ENCODE measurements at regions not wholly inside any gene's neighbourhood (a gene's known extent, or its start where the extent isn't known, plus 50 kb on each side); places are given as distances from the start of the nearest gene placed in this dataset.

DNA sequence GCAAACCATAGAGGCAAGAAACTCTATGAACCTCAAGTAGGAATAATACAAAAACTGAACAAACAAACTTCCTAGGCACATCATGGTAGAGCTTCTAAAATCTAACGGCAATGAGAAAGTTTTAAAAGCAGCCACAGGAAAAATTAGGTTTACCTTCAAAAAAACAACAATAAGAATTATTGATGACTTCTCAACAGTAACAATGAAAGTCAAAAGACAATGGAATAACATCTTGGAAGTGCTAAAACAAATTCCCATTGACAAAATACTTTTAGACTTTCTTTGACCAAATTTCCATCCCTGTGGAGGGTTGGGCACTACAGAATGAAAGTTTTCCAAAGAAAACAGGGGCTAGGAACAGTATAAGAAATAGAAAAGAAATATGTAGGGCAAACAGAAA is 222.9 kb upstream of the ERCC4 start:
- TF ChIP-seq, protein P1, sequence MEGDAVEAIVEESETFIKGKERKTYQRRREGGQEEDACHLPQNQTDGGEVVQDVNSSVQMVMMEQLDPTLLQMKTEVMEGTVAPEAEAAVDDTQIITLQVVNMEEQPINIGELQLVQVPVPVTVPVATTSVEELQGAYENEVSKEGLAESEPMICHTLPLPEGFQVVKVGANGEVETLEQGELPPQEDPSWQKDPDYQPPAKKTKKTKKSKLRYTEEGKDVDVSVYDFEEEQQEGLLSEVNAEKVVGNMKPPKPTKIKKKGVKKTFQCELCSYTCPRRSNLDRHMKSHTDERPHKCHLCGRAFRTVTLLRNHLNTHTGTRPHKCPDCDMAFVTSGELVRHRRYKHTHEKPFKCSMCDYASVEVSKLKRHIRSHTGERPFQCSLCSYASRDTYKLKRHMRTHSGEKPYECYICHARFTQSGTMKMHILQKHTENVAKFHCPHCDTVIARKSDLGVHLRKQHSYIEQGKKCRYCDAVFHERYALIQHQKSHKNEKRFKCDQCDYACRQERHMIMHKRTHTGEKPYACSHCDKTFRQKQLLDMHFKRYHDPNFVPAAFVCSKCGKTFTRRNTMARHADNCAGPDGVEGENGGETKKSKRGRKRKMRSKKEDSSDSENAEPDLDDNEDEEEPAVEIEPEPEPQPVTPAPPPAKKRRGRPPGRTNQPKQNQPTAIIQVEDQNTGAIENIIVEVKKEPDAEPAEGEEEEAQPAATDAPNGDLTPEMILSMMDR (IDR thresholded peaks at IDR 0.05): no peak

DNA sequence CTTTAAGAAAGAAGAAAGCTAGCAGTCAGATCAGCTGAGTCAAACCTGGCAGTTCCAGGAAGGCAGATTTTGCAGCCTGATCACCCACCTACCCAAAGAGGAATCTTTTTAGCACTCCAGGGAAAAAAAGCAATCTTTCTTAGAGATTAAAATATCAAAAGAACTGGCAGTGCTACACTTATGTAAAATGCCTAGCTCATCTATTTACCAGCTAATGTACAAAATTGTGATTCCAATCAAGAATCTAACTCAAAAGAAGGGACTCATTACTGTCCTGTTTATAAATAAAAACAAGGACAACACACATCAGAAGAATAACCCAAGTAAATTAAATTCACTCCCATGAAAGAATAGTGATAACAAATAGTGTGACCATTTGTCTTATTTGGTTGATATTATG is 222.4 kb upstream of the ERCC4 start:
- TF ChIP-seq, protein P1 (IDR thresholded peaks at IDR 0.05): no peak

DNA sequence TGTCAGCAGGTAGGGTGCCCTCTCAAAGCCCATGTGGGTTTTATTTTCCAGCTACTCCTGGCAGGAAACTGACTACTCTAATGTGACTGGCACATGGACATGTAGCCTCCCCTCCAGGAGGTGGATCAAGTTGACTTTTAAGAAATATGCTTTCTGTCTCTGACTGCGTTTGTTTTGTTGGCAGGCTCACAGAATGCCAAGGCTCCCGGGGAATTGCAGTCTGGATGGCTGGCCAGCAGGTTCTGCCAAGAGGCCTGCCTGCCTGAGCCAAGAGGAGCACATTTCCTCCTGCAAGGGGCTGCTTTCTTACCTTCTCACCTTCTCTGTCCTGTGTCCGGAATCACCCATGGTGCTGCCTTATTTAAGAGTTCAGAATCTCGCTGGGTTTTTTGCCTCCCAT is 217.3 kb upstream of the ERCC4 start:
- TF ChIP-seq, protein P1 (IDR thresholded peaks at IDR 0.05): no peak

DNA sequence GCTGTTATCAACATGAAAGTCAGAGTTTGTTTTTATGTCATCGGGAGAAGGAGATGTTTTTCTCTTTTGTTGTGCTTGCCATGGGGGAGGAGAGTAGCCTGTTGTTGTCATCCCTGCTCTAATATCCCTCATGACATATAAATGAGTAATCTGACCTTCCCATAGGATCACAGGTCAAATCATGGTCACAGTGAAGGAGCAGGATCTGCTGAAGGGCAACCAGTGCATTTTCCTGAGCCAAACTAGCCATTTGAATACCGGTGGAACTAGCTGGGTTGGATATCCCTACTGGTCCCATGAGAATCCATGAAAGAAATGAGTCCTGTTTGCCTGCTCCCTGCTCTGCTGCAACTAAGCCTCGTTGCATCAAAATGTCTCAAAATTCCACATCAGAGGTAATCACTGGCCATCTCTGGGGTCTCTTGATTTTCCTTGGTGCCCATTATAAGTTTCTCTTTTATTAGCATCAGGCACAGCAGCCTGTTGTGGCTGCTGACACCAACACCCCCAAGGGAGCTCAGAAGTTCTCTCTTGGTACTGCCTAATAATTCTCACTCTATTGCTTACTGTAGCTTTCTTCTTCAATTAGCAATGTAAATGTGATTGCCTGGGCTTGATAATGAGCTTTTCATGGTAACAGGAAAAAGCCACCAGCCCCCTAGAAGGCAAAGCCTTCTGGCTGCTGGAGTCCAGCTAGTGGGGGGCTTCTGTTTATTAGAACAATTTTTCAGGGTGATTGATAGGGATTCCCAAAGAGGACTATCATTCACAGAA is 211.4 kb upstream of the ERCC4 start:
- TF ChIP-seq, protein P1 (IDR thresholded peaks at IDR 0.05): no peak

DNA sequence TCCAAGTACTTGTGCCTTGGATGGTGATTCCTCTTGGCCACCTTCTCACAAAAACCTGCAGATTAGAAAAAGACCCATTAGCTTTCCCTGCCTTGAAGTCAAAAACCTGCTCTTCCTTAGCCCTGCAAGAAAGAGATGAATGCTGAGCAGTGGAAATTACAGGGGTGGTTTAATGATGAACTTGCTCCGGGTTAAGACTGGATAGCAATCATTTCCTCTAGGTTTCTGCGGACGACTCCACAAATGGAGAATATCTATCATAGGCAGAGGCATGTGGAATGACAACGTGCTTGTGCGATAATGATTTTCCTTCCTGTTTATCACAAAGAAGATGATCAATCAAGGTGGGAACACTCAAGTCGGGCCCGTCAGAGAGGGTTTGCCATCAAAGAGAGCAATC is 201.2 kb upstream of the ERCC4 start:
- TF ChIP-seq, protein P1 (IDR thresholded peaks at IDR 0.05): no peak

DNA sequence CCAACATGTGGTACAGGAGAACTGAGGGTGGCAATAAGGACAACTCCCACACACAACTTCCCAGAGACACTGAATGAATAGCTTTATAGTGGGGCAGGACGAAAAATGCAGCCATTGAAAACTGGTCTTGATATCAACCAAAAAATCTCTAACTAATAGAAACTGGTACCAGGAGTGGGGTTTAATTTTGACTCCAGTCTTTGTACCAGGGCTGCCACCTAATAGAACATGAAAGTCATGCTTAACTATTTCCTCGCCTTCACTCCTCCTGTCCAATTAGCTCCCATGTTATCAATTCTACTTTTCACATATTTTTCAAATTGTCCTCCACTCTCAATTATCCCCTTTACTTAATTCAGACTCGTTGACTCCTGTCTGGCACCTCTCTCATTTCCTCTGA is 192.0 kb upstream of the ERCC4 start:
- TF ChIP-seq, protein P1 (IDR thresholded peaks at IDR 0.05): no peak

DNA sequence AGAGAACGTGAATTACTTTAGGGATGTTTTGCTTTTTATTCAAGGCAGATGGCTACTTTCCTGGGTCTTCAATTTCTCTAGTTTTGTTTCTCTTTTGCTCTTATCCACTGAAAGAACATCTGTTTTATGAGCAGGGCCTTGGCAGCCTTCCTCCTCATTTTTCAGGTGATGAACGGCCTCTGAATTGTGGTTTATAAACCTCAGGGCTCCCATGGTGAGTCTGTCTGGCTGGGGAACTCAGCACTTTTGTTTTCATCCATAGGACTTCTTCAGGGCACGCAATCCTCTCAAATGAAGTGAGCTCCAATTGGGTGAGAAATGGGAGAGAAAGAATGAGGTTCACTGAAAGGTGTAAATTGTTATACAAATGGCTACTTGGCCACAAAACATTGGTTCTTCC is 186.4 kb upstream of the ERCC4 start:
- TF ChIP-seq, protein P1 (IDR thresholded peaks at IDR 0.05): no peak

Measured in LNCAP (cell line).